A549 (cell line): ENCODE measurements at regions not wholly inside any gene's neighbourhood (a gene's known extent, or its start where the extent isn't known, plus 50 kb on each side); places are given as distances from the start of the nearest gene placed in this dataset.
"Not testable (repeated sequence)": the region's sequence is repeated elsewhere in the genome, so short reads cannot be mapped to it uniquely, and the experiment has no call there.

ENCODE experiments used
- ATAC-seq, 2 experiments: fragments of 200-7000 bp in 1 of 2; fragments of >200 bp in 1 of 2; cut with Nextera tagmentation in 1 of 2; cut with Tn5 transposase in 1 of 2; 3 replicates each; pipeline versions ENCODE4 v1.8.0 to v1.9.1; 2018 to 2020; ENCODE audit warnings: mild to moderate bottlenecking in 1 of 2, moderate library complexity in 1 of 2
- CTCF ChIA-PET: fragments of 300-600 bp; sonication (Branson Sonifier 250); formaldehyde crosslinking; extraction: SDS; loops from one replicate; lab custom pipeline; 2021; ENCODE audit warnings: antibody characterized with exemption, inconsistent platforms; lab: Yijun Ruan, JAX
- POLR2A ChIA-PET: fragments of 350-600 bp; formaldehyde crosslinking; extraction: SDS; loops from one replicate; lab custom pipeline; 2021; ENCODE audit warnings: antibody characterized with exemption, inconsistent platforms; lab: Yijun Ruan, JAX
- DNase-seq, 2 experiments: peaks; one replicate each; pipeline versions ENCODE4 v3.0.0 to v3.0.0-alpha.2; 2011 to 2016; ENCODE audit warnings: low read depth in 1 of 2, low spot score in 1 of 2
- FAIRE-seq: peaks from 2 replicates; lab custom pipeline; 2011; peaks lifted over from hg19 to GRCh38; lab: Jason Lieb, UNC
- H3K27ac ChIP-seq, 2 experiments: fragments of >200 bp; sonication (Bioruptor Twin); formaldehyde crosslinking; 3 replicates each; pipeline ENCODE4 v1.5.1; 2016 to 2017
- H3K4me1 ChIP-seq: fragments of >200 bp; sonication (Bioruptor Twin); formaldehyde crosslinking; 3 replicates; pipeline ENCODE4 v1.6.1; 2016
- H3K4me2 ChIP-seq: fragments of >200 bp; sonication (Bioruptor Twin); formaldehyde crosslinking; 3 replicates; pipeline ENCODE4 v1.6.1; 2016
- H3K4me3 ChIP-seq: fragments of >200 bp; sonication (Bioruptor Twin); formaldehyde crosslinking; 3 replicates; pipeline ENCODE4 v1.5.1; 2016
- H3K9me3 ChIP-seq: fragments of >200 bp; sonication (Bioruptor Twin); formaldehyde crosslinking; 3 replicates; pipeline ENCODE4 v1.6.1; 2016
- CBX8 ChIP-seq: fragments of 200-600 bp; sonication (generic); IDR thresholded peaks from 2 replicates; pipeline ENCODE4 v1.6.1; 2016
- CEBPB ChIP-seq, 2 experiments: fragments of >200 bp in 1 of 2; sonication (Bioruptor Twin) in 1 of 2; formaldehyde crosslinking in 1 of 2; IDR thresholded peaks; 2 replicates each; pipeline ENCODE4 v1.6.1; 2012 to 2016
- CHD4 ChIP-seq: fragments of 200-600 bp; sonication (generic); IDR thresholded peaks from 2 replicates; pipeline ENCODE4 v1.6.1; 2016; ENCODE audit warnings: antibody characterized with exemption, mild to moderate bottlenecking, borderline replicate concordance
- FOSL2 ChIP-seq, 2 experiments: fragments of 450-650 bp in 1 of 2; fragments of >200 bp in 1 of 2; sonication (Bioruptor Twin) in 1 of 2; formaldehyde crosslinking; IDR thresholded peaks; 2 replicates each; pipeline versions ENCODE4 v1.5.0 to v1.6.1; 2016 to 2020; ENCODE audit warnings: mild to moderate bottlenecking in 1 of 2, moderate library complexity in 1 of 2
- GATA3 ChIP-seq: IDR thresholded peaks from 2 replicates; pipeline ENCODE4 v1.6.1; 2012; ENCODE audit warnings: borderline replicate concordance
- HEYL ChIP-seq: fragments of 250-450 bp; sonication (Bioruptor Pico); IDR thresholded peaks from 2 replicates; pipeline ENCODE4 v1.8.0; 2021; ENCODE audit warnings: mild to moderate bottlenecking, moderate library complexity
- HOXB13 ChIP-seq: fragments of 250-450 bp; sonication (Bioruptor Pico); IDR thresholded peaks from 2 replicates; pipeline ENCODE4 v1.5.0; 2020; ENCODE audit warnings: low read depth, mild to moderate bottlenecking, moderate library complexity
- JUNB ChIP-seq: fragments of >200 bp; sonication (Bioruptor Twin); formaldehyde crosslinking; IDR thresholded peaks from 2 replicates; pipeline ENCODE4 v1.6.1; 2016
- KDM1A ChIP-seq: fragments of 200-600 bp; sonication (generic); IDR thresholded peaks from 2 replicates; pipeline ENCODE4 v1.6.1; 2016; ENCODE audit warnings: low read depth, mild to moderate bottlenecking
- MYC ChIP-seq: IDR thresholded peaks from 2 replicates; pipeline ENCODE4 v1.6.1; 2012; ENCODE audit warnings: mild to moderate bottlenecking, inconsistent platforms, low read length, improper control_type of control experiment, borderline replicate concordance
- NPAS2 ChIP-seq: fragments of 250-450 bp; sonication (Bioruptor Pico); IDR thresholded peaks from 2 replicates; pipeline ENCODE4 v1.8.0; 2022; ENCODE audit warnings: mild to moderate bottlenecking, moderate library complexity, borderline replicate concordance
- RNF2 ChIP-seq: fragments of 200-600 bp; sonication (generic); IDR thresholded peaks from 2 replicates; pipeline ENCODE4 v1.6.1; 2016; ENCODE audit warnings: low read depth, mild to moderate bottlenecking, antibody characterized with exemption, moderate library complexity, borderline replicate concordance
- TFCP2L1 ChIP-seq: fragments of 250-450 bp; sonication (Bioruptor Pico); IDR thresholded peaks from 2 replicates; pipeline ENCODE4 v1.5.0; 2021; ENCODE audit warnings: mild to moderate bottlenecking
- ZC3H11A ChIP-seq: fragments of 450-650 bp; IDR thresholded peaks from 2 replicates; pipeline ENCODE4 v1.6.1; 2014; ENCODE audit warnings: antibody characterized with exemption, mild to moderate bottlenecking
- ZFP36 ChIP-seq: fragments of 450-650 bp; IDR thresholded peaks from 2 replicates; pipeline ENCODE4 v1.6.1; 2014; ENCODE audit warnings: borderline replicate concordance; ENCODE audit not compliant: partially characterized antibody
- WGBS: methylation state at CpG from one replicate; pipeline ENCODE4 v1.1.6; 2017; ENCODE audit errors: missing lambda C conversion rate; 5-methylcytosine and 5-hydroxymethylcytosine counted together
- TF ChIP-seq, protein P1 (sequence below): fragments of >200 bp; sonication (Bioruptor Twin); formaldehyde crosslinking; IDR thresholded peaks from 2 replicates; pipeline ENCODE4 v1.6.1; 2016
- TF ChIP-seq, protein P2 (sequence below): fragments of 250-450 bp; sonication (Bioruptor Pico); IDR thresholded peaks from 2 replicates; pipeline ENCODE4 v1.5.0; 2020; ENCODE audit warnings: low read depth, mild to moderate bottlenecking, moderate library complexity
- TF ChIP-seq, protein P3 (sequence below): fragments of 200-600 bp; sonication (generic); IDR thresholded peaks from 2 replicates; pipeline ENCODE4 v1.6.1; 2016; ENCODE audit warnings: antibody characterized with exemption, mild to moderate bottlenecking, moderate library complexity
- TF ChIP-seq, protein P4 (sequence below): fragments of 150-350 bp; IDR thresholded peaks from 2 replicates; pipeline ENCODE4 v1.6.1; 2014; ENCODE audit warnings: low read depth, mild to moderate bottlenecking, low read length

DNA sequence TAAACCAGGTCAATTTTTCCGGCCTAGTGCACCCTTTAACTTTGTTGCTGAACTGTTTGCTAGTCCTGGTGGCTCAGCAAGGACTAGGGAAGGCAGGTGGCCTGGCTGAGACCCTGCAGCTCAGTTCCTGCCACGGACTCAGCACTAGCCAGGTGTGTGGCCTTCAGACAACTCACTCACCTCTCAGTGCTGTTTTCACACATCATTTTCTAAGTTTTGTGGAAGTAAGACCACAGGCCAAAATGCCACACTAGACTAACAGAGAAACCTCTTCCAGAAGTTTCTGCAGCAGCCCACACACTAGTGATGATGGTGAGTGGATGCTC is 65.9 kb upstream of the SLC1A4 start (continued):
- TF ChIP-seq, protein P1, sequence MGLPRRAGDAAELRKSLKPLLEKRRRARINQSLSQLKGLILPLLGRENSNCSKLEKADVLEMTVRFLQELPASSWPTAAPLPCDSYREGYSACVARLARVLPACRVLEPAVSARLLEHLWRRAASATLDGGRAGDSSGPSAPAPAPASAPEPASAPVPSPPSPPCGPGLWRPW = no peak
- TF ChIP-seq FOSL2 (IDR thresholded peaks at IDR 0.05) = no peak
- TF ChIP-seq FOSL2 (CRISPR knock-in tag; IDR thresholded peaks at IDR 0.05) = no peak
- no peak for TF ChIP-seq MYC
- no peak for TF ChIP-seq CEBPB (IDR thresholded peaks at IDR 0.05)

DNA sequence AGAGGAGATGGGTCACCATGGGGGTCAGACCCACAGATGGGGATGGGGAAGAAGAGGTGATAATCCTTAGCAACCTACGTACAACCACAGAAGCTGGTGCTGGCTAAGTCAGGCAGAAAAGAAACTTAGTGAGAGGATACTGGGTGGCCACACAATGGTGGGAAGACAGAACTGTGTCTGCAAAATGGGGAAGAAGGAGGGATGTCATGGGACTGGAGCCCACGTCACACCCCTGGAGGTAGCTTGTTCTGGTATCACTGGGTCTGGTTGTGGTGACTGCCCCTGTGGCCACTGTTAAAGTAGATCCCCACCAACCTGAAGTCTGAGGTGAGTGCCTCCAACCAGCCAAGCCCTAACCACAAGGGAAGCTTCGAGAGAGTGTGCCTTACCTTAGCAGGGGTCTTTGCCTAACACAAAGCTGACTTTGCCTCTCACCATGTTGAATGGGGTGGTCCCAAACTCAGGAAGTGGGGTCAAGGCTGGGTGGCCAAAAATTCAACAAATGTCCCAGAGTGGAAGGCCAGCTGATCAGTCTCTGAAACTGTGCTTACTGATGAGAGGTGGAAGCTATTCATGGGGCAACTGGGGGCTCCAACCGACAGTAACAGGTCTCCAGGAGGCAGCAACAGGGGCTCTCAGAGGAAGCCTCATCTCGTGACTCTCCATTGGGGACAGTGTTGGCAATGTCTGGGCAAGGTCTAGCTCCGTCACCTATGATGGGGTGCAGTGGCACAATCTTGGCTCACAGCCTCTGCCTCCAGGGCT is 64.8 kb upstream of the SLC1A4 start:
- TF ChIP-seq JUNB = no peak
- TF ChIP-seq CBX8 = no peak
- TF ChIP-seq HEYL (CRISPR knock-in tag) = no peak
- no peak for TF ChIP-seq ZFP36
- TF ChIP-seq, all 56 proteins: peak for 0
- ATAC-seq (no peak), DNase-seq (no peak), FAIRE-seq (no peak)
- no peak overlapping the region for H3K4me2 ChIP-seq
- H3K4me1 ChIP-seq = no peaks in the 10 kb centered on the region
- ChIA-PET CTCF (interaction anchor here (0.6 to 13.5 kb wide), 9 partner anchors 9 to 272 kb away, joined by 3 to 246 read pairs (median 4); no protein-coding TSS in a partner anchor), POLR2A (no interaction called here)
- peaks cover 19% of the 10 kb centered on the region for H3K9me3 ChIP-seq
- H3K27ac ChIP-seq = no peak overlapping the region
- WGBS = 43% methylated on average over 6 of the region's 6 CpGs
- H3K4me3 ChIP-seq = no peak overlapping the region

DNA sequence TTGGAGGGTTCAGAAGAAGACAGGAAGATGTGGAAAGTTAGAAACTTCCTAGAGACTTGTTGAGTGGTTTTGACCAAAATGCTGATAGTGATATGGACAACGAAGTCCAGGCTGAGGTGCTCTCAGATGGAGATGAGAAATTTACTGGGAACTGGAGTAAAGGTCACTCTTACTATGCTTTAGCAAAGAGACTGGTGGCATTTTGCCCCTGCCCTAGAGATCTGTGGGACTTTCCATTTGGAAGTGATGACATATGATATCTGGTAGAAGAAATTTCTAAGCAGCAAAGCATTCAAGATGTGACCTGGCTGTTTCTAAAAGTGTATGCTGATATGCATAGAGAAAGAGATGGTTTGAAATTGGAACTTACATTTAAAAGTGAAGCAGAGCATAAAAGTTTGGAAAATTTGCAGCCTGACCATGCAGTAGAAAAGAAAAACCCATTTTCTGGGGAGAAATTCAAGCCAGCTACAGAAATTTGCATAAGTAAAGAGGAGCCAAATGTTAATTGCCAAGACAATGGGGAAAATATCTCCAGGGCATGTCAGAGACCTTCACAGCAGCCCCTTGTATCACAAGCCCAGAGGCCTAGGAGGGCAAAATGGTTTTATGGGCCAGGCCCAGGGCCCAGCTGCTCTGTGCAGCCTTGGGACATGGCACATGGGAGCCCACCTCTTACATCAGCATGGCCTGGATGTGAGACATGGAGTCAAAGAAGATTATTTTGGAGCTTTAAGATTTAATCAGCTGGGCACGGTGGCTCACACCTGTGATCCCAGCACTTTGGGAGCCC is 63.1 kb upstream of the SLC1A4 start:
- FAIRE-seq, H3K27ac ChIP-seq, ATAC-seq, H3K4me1 ChIP-seq, H3K4me3 ChIP-seq, H3K4me2 ChIP-seq, DNase-seq, POLR2A ChIA-PET: not testable (repeated sequence)
- H3K9me3 ChIP-seq = peaks cover 19% of the 10 kb centered on the region
- peak; percentile 59 for TF ChIP-seq ZFP36
- 14% methylated on average over 2 of the region's 2 CpGs for WGBS
- CTCF ChIA-PET = interaction anchor here (0.6 to 11.4 kb wide), 3 partner anchors 8 to 107 kb away, joined by 3 to 177 read pairs (median 4); no protein-coding TSS in a partner anchor

DNA sequence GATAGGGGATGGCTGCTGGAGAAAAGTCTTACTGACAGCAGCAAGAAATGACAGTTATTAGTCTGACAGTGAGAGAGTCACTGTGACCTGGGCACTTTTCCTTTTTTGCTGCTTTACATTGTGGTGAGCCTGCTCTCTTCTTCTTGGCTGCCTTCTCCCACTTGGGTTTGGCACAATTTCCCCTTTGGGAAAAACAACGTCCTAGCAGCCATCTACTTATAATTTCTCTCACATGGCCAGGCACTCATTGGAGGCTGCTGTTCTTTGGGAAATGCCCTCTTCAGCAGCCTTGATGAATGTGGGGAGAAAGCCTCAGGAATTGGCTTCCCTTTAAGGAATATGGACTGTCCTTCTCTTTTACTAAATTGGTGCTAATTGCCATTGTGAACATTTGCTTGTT is 60.4 kb upstream of the SLC1A4 start:
- TF ChIP-seq NPAS2 (no peak), HEYL (CRISPR knock-in tag) (no peak), KDM1A (no peak), TFCP2L1 (CRISPR knock-in tag) (no peak), ZC3H11A (no peak), GATA3 (no peak), RNF2 (no peak), CHD4 (no peak), HOXB13 (CRISPR knock-in tag) (no peak)
- TF ChIP-seq, protein P2, sequence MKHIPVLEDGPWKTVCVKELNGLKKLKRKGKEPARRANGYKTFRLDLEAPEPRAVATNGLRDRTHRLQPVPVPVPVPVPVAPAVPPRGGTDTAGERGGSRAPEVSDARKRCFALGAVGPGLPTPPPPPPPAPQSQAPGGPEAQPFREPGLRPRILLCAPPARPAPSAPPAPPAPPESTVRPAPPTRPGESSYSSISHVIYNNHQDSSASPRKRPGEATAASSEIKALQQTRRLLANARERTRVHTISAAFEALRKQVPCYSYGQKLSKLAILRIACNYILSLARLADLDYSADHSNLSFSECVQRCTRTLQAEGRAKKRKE (CRISPR knock-in tag) = no peak
- TF ChIP-seq, protein P3, sequence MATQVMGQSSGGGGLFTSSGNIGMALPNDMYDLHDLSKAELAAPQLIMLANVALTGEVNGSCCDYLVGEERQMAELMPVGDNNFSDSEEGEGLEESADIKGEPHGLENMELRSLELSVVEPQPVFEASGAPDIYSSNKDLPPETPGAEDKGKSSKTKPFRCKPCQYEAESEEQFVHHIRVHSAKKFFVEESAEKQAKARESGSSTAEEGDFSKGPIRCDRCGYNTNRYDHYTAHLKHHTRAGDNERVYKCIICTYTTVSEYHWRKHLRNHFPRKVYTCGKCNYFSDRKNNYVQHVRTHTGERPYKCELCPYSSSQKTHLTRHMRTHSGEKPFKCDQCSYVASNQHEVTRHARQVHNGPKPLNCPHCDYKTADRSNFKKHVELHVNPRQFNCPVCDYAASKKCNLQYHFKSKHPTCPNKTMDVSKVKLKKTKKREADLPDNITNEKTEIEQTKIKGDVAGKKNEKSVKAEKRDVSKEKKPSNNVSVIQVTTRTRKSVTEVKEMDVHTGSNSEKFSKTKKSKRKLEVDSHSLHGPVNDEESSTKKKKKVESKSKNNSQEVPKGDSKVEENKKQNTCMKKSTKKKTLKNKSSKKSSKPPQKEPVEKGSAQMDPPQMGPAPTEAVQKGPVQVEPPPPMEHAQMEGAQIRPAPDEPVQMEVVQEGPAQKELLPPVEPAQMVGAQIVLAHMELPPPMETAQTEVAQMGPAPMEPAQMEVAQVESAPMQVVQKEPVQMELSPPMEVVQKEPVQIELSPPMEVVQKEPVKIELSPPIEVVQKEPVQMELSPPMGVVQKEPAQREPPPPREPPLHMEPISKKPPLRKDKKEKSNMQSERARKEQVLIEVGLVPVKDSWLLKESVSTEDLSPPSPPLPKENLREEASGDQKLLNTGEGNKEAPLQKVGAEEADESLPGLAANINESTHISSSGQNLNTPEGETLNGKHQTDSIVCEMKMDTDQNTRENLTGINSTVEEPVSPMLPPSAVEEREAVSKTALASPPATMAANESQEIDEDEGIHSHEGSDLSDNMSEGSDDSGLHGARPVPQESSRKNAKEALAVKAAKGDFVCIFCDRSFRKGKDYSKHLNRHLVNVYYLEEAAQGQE = no peak
- TF ChIP-seq, protein P4, sequence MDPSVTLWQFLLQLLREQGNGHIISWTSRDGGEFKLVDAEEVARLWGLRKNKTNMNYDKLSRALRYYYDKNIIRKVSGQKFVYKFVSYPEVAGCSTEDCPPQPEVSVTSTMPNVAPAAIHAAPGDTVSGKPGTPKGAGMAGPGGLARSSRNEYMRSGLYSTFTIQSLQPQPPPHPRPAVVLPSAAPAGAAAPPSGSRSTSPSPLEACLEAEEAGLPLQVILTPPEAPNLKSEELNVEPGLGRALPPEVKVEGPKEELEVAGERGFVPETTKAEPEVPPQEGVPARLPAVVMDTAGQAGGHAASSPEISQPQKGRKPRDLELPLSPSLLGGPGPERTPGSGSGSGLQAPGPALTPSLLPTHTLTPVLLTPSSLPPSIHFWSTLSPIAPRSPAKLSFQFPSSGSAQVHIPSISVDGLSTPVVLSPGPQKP = no peak
- POLR2A ChIA-PET = no interaction called here
- H3K4me2 ChIP-seq = no peak overlapping the region
- no peak for FAIRE-seq
- H3K4me3 ChIP-seq = no peak overlapping the region
- no peak overlapping the region for H3K27ac ChIP-seq
- WGBS = 6% methylated on average over 1 of the region's 1 CpG
- H3K4me1 ChIP-seq = no peaks in the 10 kb centered on the region
- no peak for DNase-seq
- peaks cover 19% of the 10 kb centered on the region for H3K9me3 ChIP-seq
- CTCF ChIA-PET = interaction anchor here (2.4 kb wide), 1 partner anchor 11 kb away, joined by 19 read pairs; no protein-coding TSS in a partner anchor
- ATAC-seq = no peak
